ENCODE measurements at regions not wholly inside any gene's neighbourhood (a gene's known extent, or its start where the extent isn't known, plus 50 kb on each side); places are given as distances from the start of the nearest gene placed in this dataset.

DNA sequence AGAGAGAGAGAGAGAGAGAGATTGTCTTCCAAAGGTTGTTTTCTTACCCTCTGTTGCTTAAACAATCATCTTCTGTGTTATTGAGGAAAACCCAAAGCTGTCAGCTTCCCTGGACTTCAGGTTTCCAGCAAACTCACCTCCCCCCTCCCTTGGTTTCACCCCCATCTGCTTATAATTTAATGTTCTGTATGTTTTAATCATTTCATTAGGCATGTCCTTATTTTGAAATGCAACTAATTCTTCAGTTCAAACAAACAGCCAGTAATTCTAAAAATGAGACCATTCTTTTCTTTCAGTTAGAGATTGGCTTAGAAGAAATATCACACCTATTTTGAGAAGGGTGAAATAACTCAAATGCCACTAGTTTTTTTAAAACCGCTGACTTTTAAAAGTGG is 102.9 kb downstream of the FAM204A start:
- H3K23ac ChIP-seq (ENCODE audit: low read depth, low read length, poor library complexity) = no peak overlapping the region
- WGBS, 2 donors (ENCODE audit: extremely low coverage in 2 of 2, insufficient read length in 2 of 2, insufficient replicate concordance in 1 of 2) = no CpG with 5 or more reads among the region's 1 CpG

DNA sequence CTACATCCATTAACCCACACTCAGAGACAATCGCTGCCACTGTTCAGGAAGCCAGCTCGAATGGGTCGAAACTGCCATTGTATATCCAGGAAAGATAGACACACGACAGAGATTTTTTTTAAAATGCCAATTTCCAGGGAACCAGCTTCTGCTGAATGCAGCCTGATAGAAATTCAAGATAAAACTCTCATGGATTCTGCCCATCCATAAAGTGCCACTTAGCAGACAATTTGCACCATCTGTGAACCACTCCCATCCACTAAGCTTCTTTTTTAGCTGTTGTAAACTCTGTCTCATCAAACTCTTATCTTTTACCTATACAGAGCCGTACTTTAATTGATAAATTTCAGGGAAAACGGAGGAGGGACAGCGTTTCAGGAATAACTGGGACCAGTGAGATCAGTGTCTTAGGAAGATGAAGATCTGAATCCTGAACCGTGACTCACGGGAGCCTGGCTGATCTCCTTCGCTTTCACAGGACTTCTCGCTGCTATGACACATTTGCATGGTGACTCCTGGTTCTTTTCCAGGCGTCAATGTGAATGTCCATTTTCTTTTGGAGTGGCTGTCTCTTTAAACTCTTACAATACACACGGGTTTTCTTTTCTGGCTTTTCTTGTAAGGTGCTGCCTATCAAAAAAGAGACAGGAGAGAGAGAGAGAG is 103.4 kb downstream of the FAM204A start:
- H3K23ac ChIP-seq (ENCODE audit: low read depth, low read length, poor library complexity) = no peak overlapping the region
- H3K27ac ChIP-seq (replicated peaks; ENCODE audit: low read length) = no peak overlapping the region
- WGBS, 2 donors (ENCODE audit: extremely low coverage in 2 of 2, insufficient read length in 2 of 2, insufficient replicate concordance in 1 of 2) = no CpG with 5 or more reads among the region's 13 CpGs
- H3K18ac ChIP-seq (ENCODE audit: low read length) = no peak overlapping the region
- no peak overlapping the region for H2BK15ac ChIP-seq (ENCODE audit: low read length)
- no peaks in the 10 kb centered on the region for H3K79me1 ChIP-seq (ENCODE audit: low read depth, low read length)
- no peak overlapping the region for H2BK5ac ChIP-seq (ENCODE audit: low read length)
- no peak for DNase-seq (ENCODE audit: low spot score)
- H2AK5ac ChIP-seq (ENCODE audit: low read depth, low read length) = no peak overlapping the region
- H4K91ac ChIP-seq (ENCODE audit: low read depth, low read length, poor library complexity) = no peak overlapping the region
- no peaks in the 10 kb centered on the region for H3K9me3 ChIP-seq (replicated peaks in 1 of 2; ENCODE audit: control insufficient read depth in 2 of 2, insufficient read depth in 1 of 2, low read depth in 1 of 2, low read length in 2 of 2)
- no peak overlapping the region for H4K8ac ChIP-seq (ENCODE audit: low read depth, low read length)
- H3K4me3 ChIP-seq (ENCODE audit: low read length in 2 of 2) = no peak overlapping the region
- no peak overlapping the region for H3K9ac ChIP-seq (ENCODE audit: low read depth, low read length, poor library complexity)
- H3K4me1 ChIP-seq (ENCODE audit: control insufficient read depth in 2 of 2, insufficient read depth in 1 of 2, low read depth in 1 of 2, low read length in 2 of 2) = peaks cover 0 to 7% of the 10 kb centered on the region in 2 donors
- H3K4me2 ChIP-seq (ENCODE audit: insufficient read depth, low read length, poor library complexity, severe bottlenecking) = no peak overlapping the region
- no peak overlapping the region for H3K4ac ChIP-seq (ENCODE audit: low read length)
- H3K27me3 ChIP-seq (ENCODE audit: control insufficient read depth in 3 of 3, insufficient read depth in 3 of 3, low read depth in 1 of 3, low read length in 3 of 3) = peaks cover 0 to 67% (median 3%) of the 10 kb centered on the region in 3 experiments
- H2BK120ac ChIP-seq (ENCODE audit: low read depth, low read length) = no peak overlapping the region
- no peaks in the 10 kb centered on the region for H3K36me3 ChIP-seq (replicated peaks in 1 of 2; ENCODE audit: control insufficient read depth in 2 of 2, insufficient read depth in 2 of 2, low read length in 2 of 2)
- H2AFZ ChIP-seq (ENCODE audit: low read length) = peak overlapping the region; percentile 33
- H2BK12ac ChIP-seq (ENCODE audit: low read length) = no peak overlapping the region
- no peak overlapping the region for H3K14ac ChIP-seq (ENCODE audit: low read length)

More for the DNA sequence above, 102.9 kb downstream of the FAM204A start:
- Histone ChIP-seq H2BK5ac (ENCODE audit: low read length) (no peak overlapping the region), H3K14ac (ENCODE audit: low read length) (no peak overlapping the region), H3K79me1 (ENCODE audit: low read depth, low read length) (no peaks in the 10 kb centered on the region), H3K4me3 (ENCODE audit: low read length in 2 of 2) (no peak overlapping the region), H3K9ac (ENCODE audit: low read depth, low read length, poor library complexity) (no peak overlapping the region), H3K36me3 (replicated peaks in 1 of 2; ENCODE audit: control insufficient read depth in 2 of 2, insufficient read depth in 2 of 2, low read length in 2 of 2) (no peaks in the 10 kb centered on the region), H2BK12ac (ENCODE audit: low read length) (no peak overlapping the region), H2AFZ (ENCODE audit: low read length) (no peak overlapping the region), H3K27me3 (ENCODE audit: control insufficient read depth in 3 of 3, insufficient read depth in 3 of 3, low read depth in 1 of 3, low read length in 3 of 3) (peaks cover 0 to 73% (median 3%) of the 10 kb centered on the region in 3 experiments), H2BK120ac (ENCODE audit: low read depth, low read length) (no peak overlapping the region), H3K4ac (ENCODE audit: low read length) (no peak overlapping the region), H3K9me3 (replicated peaks in 1 of 2; ENCODE audit: control insufficient read depth in 2 of 2, insufficient read depth in 1 of 2, low read depth in 1 of 2, low read length in 2 of 2) (no peaks in the 10 kb centered on the region), H2BK15ac (ENCODE audit: low read length) (no peak overlapping the region), H2AK5ac (ENCODE audit: low read depth, low read length) (no peak overlapping the region), H3K4me1 (ENCODE audit: control insufficient read depth in 2 of 2, insufficient read depth in 1 of 2, low read depth in 1 of 2, low read length in 2 of 2) (peaks cover 0 to 7% of the 10 kb centered on the region in 2 donors), H3K18ac (ENCODE audit: low read length) (no peak overlapping the region), H4K91ac (ENCODE audit: low read depth, low read length, poor library complexity) (no peak overlapping the region), H3K4me2 (ENCODE audit: insufficient read depth, low read length, poor library complexity, severe bottlenecking) (no peak overlapping the region), H3K27ac (replicated peaks; ENCODE audit: low read length) (no peak overlapping the region), H4K8ac (ENCODE audit: low read depth, low read length) (no peak overlapping the region)
- no peak for DNase-seq (ENCODE audit: low spot score)

DNA sequence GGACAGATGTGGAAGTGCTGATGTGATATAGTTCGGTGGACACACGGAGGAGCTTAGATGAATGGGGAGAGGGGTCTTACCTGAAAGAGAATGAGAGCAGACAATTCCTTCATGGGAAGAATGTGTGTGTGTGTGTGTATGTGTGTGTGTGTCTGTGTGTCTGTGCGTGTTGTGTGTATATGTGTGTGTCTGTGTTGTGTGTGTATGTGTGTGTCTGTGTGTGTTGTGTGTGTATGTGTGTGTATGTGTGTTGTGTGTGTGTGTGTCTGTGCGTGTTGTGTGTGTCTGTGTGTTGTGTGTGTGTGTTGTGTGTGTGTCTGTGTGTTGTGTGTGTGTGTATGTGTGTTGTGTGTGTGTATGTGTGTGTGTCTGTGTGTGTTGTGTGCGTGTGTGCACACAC is 104.2 kb downstream of the FAM204A start:
- Histone ChIP-seq H3K14ac (ENCODE audit: low read length) (peak overlapping the region; percentile 12), H4K91ac (ENCODE audit: low read depth, low read length, poor library complexity) (no peak overlapping the region), H3K4ac (ENCODE audit: low read length) (no peak overlapping the region), H3K27me3 (ENCODE audit: control insufficient read depth in 3 of 3, insufficient read depth in 3 of 3, low read depth in 1 of 3, low read length in 3 of 3) (peaks cover 0 to 60% (median 3%) of the 10 kb centered on the region in 3 experiments), H2AK5ac (ENCODE audit: low read depth, low read length) (no peak overlapping the region), H3K18ac (ENCODE audit: low read length) (no peak overlapping the region), H3K27ac (replicated peaks; ENCODE audit: low read length) (no peak overlapping the region), H3K9me3 (replicated peaks in 1 of 2; ENCODE audit: control insufficient read depth in 2 of 2, insufficient read depth in 1 of 2, low read depth in 1 of 2, low read length in 2 of 2) (no peaks in the 10 kb centered on the region), H3K36me3 (replicated peaks in 1 of 2; ENCODE audit: control insufficient read depth in 2 of 2, insufficient read depth in 2 of 2, low read length in 2 of 2) (no peaks in the 10 kb centered on the region), H3K4me1 (ENCODE audit: control insufficient read depth in 2 of 2, insufficient read depth in 1 of 2, low read depth in 1 of 2, low read length in 2 of 2) (peaks cover 0 to 3% of the 10 kb centered on the region in 2 donors), H3K9ac (ENCODE audit: low read depth, low read length, poor library complexity) (no peak overlapping the region), H4K8ac (ENCODE audit: low read depth, low read length) (no peak overlapping the region), H2BK12ac (ENCODE audit: low read length) (no peak overlapping the region), H3K4me2 (ENCODE audit: insufficient read depth, low read length, poor library complexity, severe bottlenecking) (no peak overlapping the region), H3K4me3 (ENCODE audit: low read length in 2 of 2) (peak overlapping the region in 1 of 2 donors; percentile 63), H3K79me1 (ENCODE audit: low read depth, low read length) (no peaks in the 10 kb centered on the region), H2BK120ac (ENCODE audit: low read depth, low read length) (no peak overlapping the region), H3K23ac (ENCODE audit: low read depth, low read length, poor library complexity) (no peak overlapping the region), H2AFZ (ENCODE audit: low read length) (no peak overlapping the region), H2BK15ac (ENCODE audit: low read length) (no peak overlapping the region), H2BK5ac (ENCODE audit: low read length) (no peak overlapping the region)
- WGBS, 2 donors (ENCODE audit: extremely low coverage in 2 of 2, insufficient read length in 2 of 2, insufficient replicate concordance in 1 of 2) = no CpG with 5 or more reads among the region's 5 CpGs
- DNase-seq (ENCODE audit: low spot score) = no peak

DNA sequence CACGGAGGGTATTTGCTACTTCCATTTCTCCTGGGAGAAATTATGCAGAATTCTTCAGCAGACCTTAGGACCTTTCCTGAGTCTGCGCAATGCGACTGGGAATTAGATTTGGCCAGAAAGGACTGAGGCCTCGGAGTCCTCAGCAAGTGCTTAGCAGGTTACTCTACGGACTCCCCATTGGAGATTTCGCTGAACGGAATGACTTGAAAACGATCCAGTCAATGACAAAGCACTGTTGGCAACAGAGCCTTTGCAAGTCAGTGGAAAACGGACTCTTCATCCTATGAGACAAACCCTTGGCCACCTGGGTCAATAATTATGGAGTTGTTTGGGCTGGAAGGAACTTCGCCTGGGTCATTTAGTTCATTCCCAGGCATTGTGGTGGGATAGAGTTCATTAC is 107.4 kb downstream of the FAM204A start:
- no peaks in the 10 kb centered on the region for H3K9me3 ChIP-seq (replicated peaks in 1 of 2; ENCODE audit: control insufficient read depth in 2 of 2, insufficient read depth in 1 of 2, low read depth in 1 of 2, low read length in 2 of 2)
- no peak overlapping the region for H2BK120ac ChIP-seq (ENCODE audit: low read depth, low read length)
- no peak overlapping the region for H3K4ac ChIP-seq (ENCODE audit: low read length)
- no peak overlapping the region for H3K14ac ChIP-seq (ENCODE audit: low read length)
- H3K4me2 ChIP-seq (ENCODE audit: insufficient read depth, low read length, poor library complexity, severe bottlenecking) = no peak overlapping the region
- H3K36me3 ChIP-seq (replicated peaks in 1 of 2; ENCODE audit: control insufficient read depth in 2 of 2, insufficient read depth in 2 of 2, low read length in 2 of 2) = no peaks in the 10 kb centered on the region
- no CpG with 5 or more reads among the region's 10 CpGs for WGBS, 2 donors (ENCODE audit: extremely low coverage in 2 of 2, insufficient read length in 2 of 2, insufficient replicate concordance in 1 of 2)
- H3K4me1 ChIP-seq (ENCODE audit: control insufficient read depth in 2 of 2, insufficient read depth in 1 of 2, low read depth in 1 of 2, low read length in 2 of 2) = no peaks in the 10 kb centered on the region
- no peak overlapping the region for H4K8ac ChIP-seq (ENCODE audit: low read depth, low read length)
- no peak overlapping the region for H3K23ac ChIP-seq (ENCODE audit: low read depth, low read length, poor library complexity)
- H2BK5ac ChIP-seq (ENCODE audit: low read length) = no peak overlapping the region
- no peak overlapping the region for H3K4me3 ChIP-seq (ENCODE audit: low read length in 2 of 2)
- peaks cover 0 to 32% (median 0%) of the 10 kb centered on the region in 3 experiments for H3K27me3 ChIP-seq (ENCODE audit: control insufficient read depth in 3 of 3, insufficient read depth in 3 of 3, low read depth in 1 of 3, low read length in 3 of 3)
- no peak overlapping the region for H2AFZ ChIP-seq (ENCODE audit: low read length)
- H2BK15ac ChIP-seq (ENCODE audit: low read length) = no peak overlapping the region
- H4K91ac ChIP-seq (ENCODE audit: low read depth, low read length, poor library complexity) = no peak overlapping the region
- no peak overlapping the region for H2AK5ac ChIP-seq (ENCODE audit: low read depth, low read length)
- DNase-seq (ENCODE audit: low spot score) = no peak
- no peak overlapping the region for H3K18ac ChIP-seq (ENCODE audit: low read length)
- no peak overlapping the region for H3K9ac ChIP-seq (ENCODE audit: low read depth, low read length, poor library complexity)
- H3K27ac ChIP-seq (replicated peaks; ENCODE audit: low read length) = no peak overlapping the region
- no peak overlapping the region for H2BK12ac ChIP-seq (ENCODE audit: low read length)
- no peaks in the 10 kb centered on the region for H3K79me1 ChIP-seq (ENCODE audit: low read depth, low read length)

Data from neuronal stem cell (in vitro differentiated cells).